Lower leg skin (tissue), 4 donors: ENCODE measurements at regions not wholly inside any gene's neighbourhood (a gene's known extent, or its start where the extent isn't known, plus 50 kb on each side); places are given as distances from the start of the nearest gene placed in this dataset.

ENCODE experiments used
- DNase-seq, 2 donors: peaks; one replicate each; pipeline ENCODE4 v3.0.0-alpha.2; 2019; ENCODE audit warnings: low spot score in 2 of 2
- H3K4me3 ChIP-seq: fragments of 200-600 bp; sonication (generic); 2 replicates; pipeline ENCODE4 v1.5.1; 2017; ENCODE audit warnings: mild to moderate bottlenecking, low read depth; ENCODE audit not compliant: poor library complexity, severe bottlenecking
- POLR2A ChIP-seq, 2 donors: fragments of 450-650 bp; IDR thresholded peaks; one replicate each; pipeline ENCODE4 v1.6.1; 2016 to 2017; ENCODE audit warnings: antibody characterized with exemption in 2 of 2, mild to moderate bottlenecking in 1 of 2, moderate library complexity in 1 of 2
- WGBS, 2 donors: methylation state at CpG; one replicate each; pipeline ENCODE4 v1.1.5; 2018; 5-methylcytosine and 5-hydroxymethylcytosine counted together
- intact Hi-C: fragments of 100-400 bp; cut with DNase I; formaldehyde crosslinking; loops from one replicate; pipeline ENCODE4 v1.15.0; 2023; ENCODE audit warnings: low total_unique reads
- TF ChIP-seq, protein P1 (sequence below), 3 donors: fragments of 450-650 bp; IDR thresholded peaks; one replicate each; pipeline ENCODE4 v1.5.1; 2016; ENCODE audit warnings: antibody characterized with exemption in 3 of 3, mild to moderate bottlenecking in 3 of 3, moderate library complexity in 2 of 3

DNA sequence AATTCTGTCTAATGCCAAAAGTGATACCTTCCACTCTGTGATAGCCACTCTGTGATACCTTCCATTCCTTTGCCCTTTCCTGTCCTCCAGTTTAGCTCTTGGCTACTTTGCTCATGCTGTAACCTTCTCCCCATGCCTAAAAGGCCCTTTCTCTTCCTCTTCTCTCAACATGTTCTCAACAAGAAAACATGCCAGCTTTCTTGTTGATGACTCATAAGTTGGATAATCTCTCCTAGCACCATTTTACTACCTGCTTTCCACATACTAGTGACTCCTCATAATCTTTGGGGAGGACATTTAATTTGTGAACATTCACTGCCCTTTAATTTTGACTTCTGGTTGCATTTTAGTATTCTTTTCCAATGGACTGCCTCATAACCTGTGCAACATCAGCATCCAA is 55.9 kb upstream of the NT5C1B start:
- TF ChIP-seq, protein P1, sequence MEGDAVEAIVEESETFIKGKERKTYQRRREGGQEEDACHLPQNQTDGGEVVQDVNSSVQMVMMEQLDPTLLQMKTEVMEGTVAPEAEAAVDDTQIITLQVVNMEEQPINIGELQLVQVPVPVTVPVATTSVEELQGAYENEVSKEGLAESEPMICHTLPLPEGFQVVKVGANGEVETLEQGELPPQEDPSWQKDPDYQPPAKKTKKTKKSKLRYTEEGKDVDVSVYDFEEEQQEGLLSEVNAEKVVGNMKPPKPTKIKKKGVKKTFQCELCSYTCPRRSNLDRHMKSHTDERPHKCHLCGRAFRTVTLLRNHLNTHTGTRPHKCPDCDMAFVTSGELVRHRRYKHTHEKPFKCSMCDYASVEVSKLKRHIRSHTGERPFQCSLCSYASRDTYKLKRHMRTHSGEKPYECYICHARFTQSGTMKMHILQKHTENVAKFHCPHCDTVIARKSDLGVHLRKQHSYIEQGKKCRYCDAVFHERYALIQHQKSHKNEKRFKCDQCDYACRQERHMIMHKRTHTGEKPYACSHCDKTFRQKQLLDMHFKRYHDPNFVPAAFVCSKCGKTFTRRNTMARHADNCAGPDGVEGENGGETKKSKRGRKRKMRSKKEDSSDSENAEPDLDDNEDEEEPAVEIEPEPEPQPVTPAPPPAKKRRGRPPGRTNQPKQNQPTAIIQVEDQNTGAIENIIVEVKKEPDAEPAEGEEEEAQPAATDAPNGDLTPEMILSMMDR (IDR thresholded peaks at IDR 0.05): no peak
- TF ChIP-seq POLR2A (IDR thresholded peaks at IDR 0.05): no peak
- intact Hi-C loops: no loop called here
- no peak for DNase-seq
- H3K4me3 ChIP-seq: no peak overlapping the region

DNA sequence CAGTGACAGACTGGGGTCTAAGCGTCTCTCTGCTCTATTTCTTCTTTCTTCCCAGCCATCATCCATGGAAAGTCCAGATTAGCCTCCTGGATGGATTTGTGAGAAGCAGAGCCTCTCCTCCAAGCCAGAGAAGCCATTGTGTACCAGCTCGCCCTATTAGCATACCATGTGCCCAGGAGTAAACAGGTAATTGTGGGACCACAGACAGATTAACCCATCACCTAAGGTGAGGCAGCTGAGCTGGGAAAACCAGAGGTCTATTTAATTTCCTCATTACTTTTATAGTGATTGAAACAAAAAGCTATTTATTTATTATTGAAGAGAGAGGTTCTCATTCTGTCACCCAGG is 54.7 kb upstream of the NT5C1B start:
- no peak overlapping the region for H3K4me3 ChIP-seq
- WGBS, 2 donors: 93% methylated on average over 2 of the region's 2 CpGs
- TF ChIP-seq, protein P1 (IDR thresholded peaks at IDR 0.05): no peak
- TF ChIP-seq POLR2A (IDR thresholded peaks at IDR 0.05): no peak
- intact Hi-C loops: no loop called here
- no peak for DNase-seq

DNA sequence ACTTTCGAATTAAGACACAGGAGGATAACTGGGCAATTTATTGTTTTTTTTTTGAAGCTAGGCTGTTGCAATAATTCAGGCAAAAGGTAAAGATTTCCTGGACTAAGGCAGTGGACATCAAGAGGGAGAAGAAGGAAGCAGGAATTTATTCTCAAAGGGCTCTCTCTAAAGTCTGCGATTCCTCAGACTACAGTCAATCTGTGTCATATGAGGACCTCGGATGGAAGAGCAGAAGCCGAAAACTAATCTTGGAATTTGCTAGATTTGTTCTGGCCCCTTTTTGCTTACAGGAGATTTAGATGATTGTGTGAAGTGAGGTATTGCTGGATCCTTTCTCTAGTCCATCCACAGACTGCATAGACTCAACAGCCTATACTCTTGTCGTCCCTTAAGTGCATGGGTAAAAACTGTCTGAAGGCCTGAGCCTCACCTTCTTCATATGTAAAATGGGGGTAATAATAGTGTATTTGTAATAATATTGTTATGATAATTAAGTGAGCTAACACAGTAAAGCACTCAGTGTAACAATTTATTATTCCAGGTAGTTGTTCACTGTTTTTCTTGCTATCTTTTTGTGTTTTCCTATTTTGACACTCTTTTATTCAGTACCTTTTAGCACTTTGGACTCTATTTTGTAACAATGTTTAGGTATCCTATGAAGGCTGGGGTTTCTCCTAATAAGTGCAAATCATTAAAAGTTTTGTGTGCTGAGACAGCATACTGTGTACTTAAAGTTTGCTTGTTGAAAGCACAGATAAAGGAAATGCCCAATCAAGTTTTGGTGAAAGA is 54.2 kb upstream of the NT5C1B start:
- 93% methylated on average over 5 of the region's 5 CpGs for WGBS, 2 donors
- intact Hi-C loops: no loop called here
- H3K4me3 ChIP-seq: no peak overlapping the region
- no peak for DNase-seq
- TF ChIP-seq, protein P1 (IDR thresholded peaks at IDR 0.05): no peak
- TF ChIP-seq POLR2A (IDR thresholded peaks at IDR 0.05): no peak

DNA sequence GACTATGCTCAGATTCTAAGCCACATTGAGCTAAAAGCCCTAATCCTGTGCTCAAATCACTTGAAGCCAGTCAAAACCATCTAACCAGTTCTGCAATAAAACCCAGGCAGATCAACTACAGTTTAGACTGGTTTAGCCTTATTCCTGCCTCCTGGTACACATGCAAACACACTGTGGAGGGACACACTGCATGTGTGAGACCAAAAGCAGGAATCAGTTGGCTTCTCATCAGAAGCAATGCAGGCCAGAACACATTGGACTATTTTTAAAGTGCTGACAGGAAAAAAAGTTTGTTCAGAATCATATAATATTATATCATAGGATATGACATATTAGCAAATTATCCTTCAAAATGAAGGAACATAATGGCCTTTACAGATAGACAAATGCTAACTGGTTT is 52.5 kb upstream of the NT5C1B start:
- no peak overlapping the region for H3K4me3 ChIP-seq
- intact Hi-C loops: no loop called here
- no peak for TF ChIP-seq POLR2A (IDR thresholded peaks at IDR 0.05)
- TF ChIP-seq, protein P1 (IDR thresholded peaks at IDR 0.05): no peak
- DNase-seq: no peak

DNA sequence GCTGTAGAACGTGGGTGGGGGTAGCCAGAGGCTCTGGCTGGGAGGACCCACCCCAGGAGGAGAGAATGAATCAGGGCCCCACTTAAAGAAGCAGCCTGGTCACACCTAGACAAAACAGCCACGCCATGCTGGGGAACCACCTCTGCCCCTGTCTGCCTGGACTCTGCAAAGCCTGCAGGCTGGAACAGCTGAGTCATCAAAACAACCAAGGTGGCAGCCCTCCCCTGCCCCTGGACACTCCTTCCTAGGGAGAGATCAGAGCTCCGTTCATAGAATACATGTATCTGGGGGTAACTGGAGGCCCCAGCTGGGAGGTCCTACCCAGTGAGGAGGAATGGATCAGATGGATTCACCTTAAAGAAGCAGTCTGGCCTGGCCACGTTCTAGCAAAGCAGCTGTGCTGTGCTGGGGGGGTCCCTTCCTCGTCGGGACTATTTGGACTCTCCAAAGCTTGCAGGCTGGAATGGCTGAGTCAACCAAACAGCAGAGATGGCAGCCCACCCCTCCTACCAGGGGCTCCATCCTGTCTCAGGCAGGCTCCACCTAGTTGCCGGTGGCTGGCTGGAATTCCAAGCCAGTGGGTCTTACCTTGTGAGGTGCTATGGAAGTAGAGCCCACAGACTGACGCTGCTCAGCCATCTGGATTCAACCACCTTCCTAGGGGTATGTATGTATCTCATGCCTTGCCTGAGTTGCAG is 50.5 kb upstream of the NT5C1B start:
- 83 to 93% methylated on average over 7 to 8 of the region's 8 CpGs for WGBS, 2 donors
- no peak overlapping the region for H3K4me3 ChIP-seq
- no peak for DNase-seq
- no peak for TF ChIP-seq POLR2A (IDR thresholded peaks at IDR 0.05)
- TF ChIP-seq, protein P1 (IDR thresholded peaks at IDR 0.05): no peak
- intact Hi-C loops: no loop called here
